Fibroblast of pulmonary artery (primary cell): ENCODE measurements at regions not wholly inside any gene's neighbourhood (a gene's known extent, or its start where the extent isn't known, plus 50 kb on each side); places are given as distances from the start of the nearest gene placed in this dataset.

Experiments
- DNase-seq: peaks from one replicate; pipeline ENCODE4 v3.0.0-alpha.2; 2010; ENCODE audit warnings: low read depth
- H3K4me3 ChIP-seq: replicated peaks from 2 replicates; pipeline ENCODE4 v1.5.1; 2011; ENCODE audit warnings: low read depth, mild to moderate bottlenecking, control low read depth, low read length, moderate library complexity
- TF ChIP-seq, protein P1 (sequence below): IDR thresholded peaks from 2 replicates; pipeline ENCODE4 v1.5.1; 2011; ENCODE audit warnings: mild to moderate bottlenecking, control low read depth, low read length, inconsistent platforms; ENCODE audit errors: missing control alignments

DNA sequence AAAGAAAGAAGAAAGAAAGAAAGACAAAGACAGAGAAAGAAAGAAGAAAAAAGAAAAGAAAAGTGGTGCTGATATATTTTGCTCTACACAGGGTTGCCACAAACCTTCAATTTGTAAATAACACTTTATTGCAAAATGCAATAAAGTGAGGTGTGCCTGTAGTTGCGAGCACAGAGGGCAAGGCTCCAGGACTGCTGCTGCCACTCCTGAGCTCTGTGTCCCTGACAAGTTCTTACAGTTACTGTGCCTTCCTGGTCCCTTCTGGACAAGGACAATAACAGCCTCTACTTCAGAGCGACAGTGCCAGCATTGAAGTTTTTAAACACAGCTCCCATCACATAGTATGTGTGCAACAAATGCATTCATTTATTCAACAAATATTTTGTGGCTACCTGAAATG is 148.1 kb downstream of the AXIN2 start:
- no peak overlapping the region for H3K4me3 ChIP-seq
- TF ChIP-seq, protein P1, sequence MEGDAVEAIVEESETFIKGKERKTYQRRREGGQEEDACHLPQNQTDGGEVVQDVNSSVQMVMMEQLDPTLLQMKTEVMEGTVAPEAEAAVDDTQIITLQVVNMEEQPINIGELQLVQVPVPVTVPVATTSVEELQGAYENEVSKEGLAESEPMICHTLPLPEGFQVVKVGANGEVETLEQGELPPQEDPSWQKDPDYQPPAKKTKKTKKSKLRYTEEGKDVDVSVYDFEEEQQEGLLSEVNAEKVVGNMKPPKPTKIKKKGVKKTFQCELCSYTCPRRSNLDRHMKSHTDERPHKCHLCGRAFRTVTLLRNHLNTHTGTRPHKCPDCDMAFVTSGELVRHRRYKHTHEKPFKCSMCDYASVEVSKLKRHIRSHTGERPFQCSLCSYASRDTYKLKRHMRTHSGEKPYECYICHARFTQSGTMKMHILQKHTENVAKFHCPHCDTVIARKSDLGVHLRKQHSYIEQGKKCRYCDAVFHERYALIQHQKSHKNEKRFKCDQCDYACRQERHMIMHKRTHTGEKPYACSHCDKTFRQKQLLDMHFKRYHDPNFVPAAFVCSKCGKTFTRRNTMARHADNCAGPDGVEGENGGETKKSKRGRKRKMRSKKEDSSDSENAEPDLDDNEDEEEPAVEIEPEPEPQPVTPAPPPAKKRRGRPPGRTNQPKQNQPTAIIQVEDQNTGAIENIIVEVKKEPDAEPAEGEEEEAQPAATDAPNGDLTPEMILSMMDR = no peak
- DNase-seq = no peak

DNA sequence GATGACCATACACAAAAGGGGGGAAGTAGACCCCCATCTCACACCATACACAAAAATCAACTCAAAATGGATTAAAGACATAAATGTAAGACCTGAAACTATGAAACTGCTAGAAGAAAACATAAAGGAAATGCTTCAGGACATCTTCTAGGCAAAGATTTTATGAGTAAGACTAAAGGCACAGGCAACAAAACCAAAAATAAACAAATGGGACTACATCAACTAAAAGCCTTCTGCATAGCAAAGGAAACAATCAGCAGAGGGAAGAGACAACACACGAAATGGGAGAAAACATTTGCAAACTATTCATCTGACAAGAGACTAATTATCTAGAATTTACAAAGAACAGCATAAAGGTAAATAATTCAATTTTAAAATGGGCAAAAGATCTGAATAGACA is 152.1 kb downstream of the AXIN2 start:
- DNase-seq = no peak
- H3K4me3 ChIP-seq = no peak overlapping the region
- TF ChIP-seq, protein P1 = no peak

DNA sequence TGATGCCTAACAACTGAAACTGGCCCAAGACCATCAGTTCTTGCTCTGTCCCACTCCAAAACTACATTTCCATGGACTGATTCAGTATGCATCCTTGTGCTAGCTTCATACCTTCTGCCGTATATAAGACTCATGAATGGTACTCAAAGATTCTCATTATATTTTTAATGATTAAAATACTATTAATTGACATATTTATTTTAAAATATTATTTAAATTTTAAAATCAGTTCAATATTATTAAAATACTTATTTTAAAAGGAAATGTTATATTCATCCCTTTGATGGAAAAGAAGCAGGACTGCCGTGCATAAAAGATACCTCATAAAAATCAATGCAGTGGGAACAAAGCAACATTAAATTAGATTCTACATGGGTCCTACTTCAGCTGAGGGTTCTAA is 153.4 kb downstream of the AXIN2 start:
- no peak overlapping the region for H3K4me3 ChIP-seq
- no peak for DNase-seq
- TF ChIP-seq, protein P1 = no peak

DNA sequence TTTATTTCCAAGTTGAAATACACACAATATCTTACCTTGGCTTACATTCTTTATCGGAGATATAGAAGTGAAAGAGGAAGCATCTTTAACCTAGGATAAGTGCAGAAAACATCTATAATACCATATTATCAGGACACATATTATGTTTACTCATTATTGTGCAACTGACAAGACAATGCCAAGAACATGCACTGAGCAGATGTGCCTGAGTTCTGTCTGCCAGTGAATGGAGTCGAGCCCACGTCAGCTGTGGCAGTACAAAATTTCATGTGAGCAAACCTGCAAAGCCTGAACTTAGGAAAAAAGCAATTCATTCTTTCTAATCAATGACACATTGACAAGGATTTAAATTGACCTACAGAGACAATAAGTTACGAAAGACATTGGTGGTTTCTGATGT is 154.4 kb downstream of the AXIN2 start:
- TF ChIP-seq, protein P1 = no peak
- DNase-seq = peak; percentile 36
- H3K4me3 ChIP-seq = no peak overlapping the region

DNA sequence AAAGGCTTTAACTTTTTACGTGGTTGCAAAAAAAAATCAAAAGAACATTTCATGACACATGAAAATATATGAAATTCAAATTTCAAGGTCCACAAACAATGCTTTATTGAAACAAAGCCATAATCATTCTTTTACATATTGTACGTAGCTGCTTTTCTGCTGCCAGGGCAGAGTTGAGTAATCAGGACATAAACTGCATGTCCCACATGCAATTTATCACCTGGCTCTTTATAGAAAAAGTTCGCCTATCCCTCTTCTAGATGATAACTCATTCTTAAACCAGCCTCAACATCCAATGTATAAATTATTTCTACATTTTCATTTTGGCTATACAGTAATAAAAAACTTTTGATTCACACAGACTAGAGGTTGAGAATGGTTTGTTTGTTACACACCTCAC is 154.9 kb downstream of the AXIN2 start:
- DNase-seq = no peak
- H3K4me3 ChIP-seq = no peak overlapping the region
- TF ChIP-seq, protein P1 = no peak

DNA sequence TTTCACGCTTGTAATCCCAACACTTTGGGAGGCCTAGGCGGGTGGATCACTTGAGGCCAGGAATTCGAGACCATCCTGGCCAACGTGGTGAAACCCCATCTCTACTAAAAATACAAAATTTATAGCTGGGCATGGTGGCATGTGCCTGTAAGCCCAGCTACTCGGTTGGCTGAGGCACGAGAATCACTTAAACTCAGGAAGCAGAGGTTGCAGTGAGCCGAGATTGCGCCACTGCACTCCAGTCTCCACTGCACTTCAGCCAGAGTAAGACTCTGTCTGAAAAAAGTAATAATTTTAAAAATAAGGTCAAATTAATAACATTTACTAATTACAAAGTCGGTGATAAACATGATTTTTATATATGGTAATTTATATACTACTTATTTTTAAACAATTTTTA is 155.9 kb downstream of the AXIN2 start:
- H3K4me3 ChIP-seq = no peak overlapping the region
- TF ChIP-seq, protein P1 = no peak
- DNase-seq = no peak

DNA sequence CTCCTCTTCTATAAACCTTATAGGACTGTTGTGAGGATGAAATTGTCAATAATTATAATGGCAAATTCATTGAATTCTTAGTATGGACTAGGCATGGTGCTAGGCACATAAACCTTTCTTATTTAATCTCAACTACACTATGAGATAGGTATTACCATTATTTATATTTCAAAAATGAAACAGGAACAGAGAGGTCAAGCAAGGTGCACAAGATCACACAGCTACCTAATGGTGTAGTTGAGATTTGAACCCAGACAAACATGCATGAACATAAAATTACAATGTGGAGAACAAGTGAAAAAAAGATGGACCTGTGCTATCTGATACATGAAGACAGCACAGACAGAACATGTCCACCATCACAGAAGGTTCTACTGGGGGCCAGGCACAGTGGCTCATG is 156.7 kb downstream of the AXIN2 start:
- DNase-seq = no peak
- TF ChIP-seq, protein P1 = no peak
- H3K4me3 ChIP-seq = no peak overlapping the region
